Mesendoderm (in vitro differentiated cells): ENCODE measurements at regions not wholly inside any gene's neighbourhood (a gene's known extent, or its start where the extent isn't known, plus 50 kb on each side); places are given as distances from the start of the nearest gene placed in this dataset.
"Not testable (repeated sequence)": the region's sequence is repeated elsewhere in the genome, so short reads cannot be mapped to it uniquely, and the experiment has no call there.

Experiments used
- DNase-seq: peaks from one replicate; pipeline ENCODE4 v3.0.0; 2013
- H2AK5ac ChIP-seq: 2 replicates; pipeline ENCODE4 v1.6.1; 2013; ENCODE audit warnings: low read length, inconsistent platforms
- H2BK120ac ChIP-seq: 2 replicates; pipeline ENCODE4 v1.6.1; 2013; ENCODE audit warnings: low read depth, mild to moderate bottlenecking, low read length, moderate library complexity, mixed read lengths
- H2BK15ac ChIP-seq: replicated peaks from 2 replicates; pipeline ENCODE4 v1.6.1; 2013; ENCODE audit warnings: low read depth, mild to moderate bottlenecking, moderate library complexity
- H2BK5ac ChIP-seq: 2 replicates; pipeline ENCODE4 v1.6.1; 2013; ENCODE audit warnings: low read length, inconsistent platforms
- H3K18ac ChIP-seq: 2 replicates; pipeline ENCODE4 v1.6.1; 2013; ENCODE audit warnings: mild to moderate bottlenecking, low read length, mixed read lengths
- H3K23ac ChIP-seq: one replicate; pipeline ENCODE4 v1.6.1; 2013; ENCODE audit warnings: low read length
- H3K27ac ChIP-seq: 2 replicates; pipeline ENCODE4 v1.5.1; 2013; ENCODE audit warnings: low read depth, mild to moderate bottlenecking, inconsistent platforms, low read length, moderate library complexity
- H3K27me3 ChIP-seq: 2 replicates; pipeline ENCODE4 v1.6.1; 2013; ENCODE audit warnings: low read length, control low read depth, mild to moderate bottlenecking, inconsistent platforms; ENCODE audit not compliant: insufficient read depth, poor library complexity
- H3K36me3 ChIP-seq: 2 replicates; pipeline ENCODE4 v1.6.1; 2013; ENCODE audit warnings: low read length, inconsistent platforms; ENCODE audit not compliant: control insufficient read depth, insufficient read depth
- H3K4ac ChIP-seq: one replicate; pipeline ENCODE4 v1.6.1; 2013; ENCODE audit warnings: low read depth, mild to moderate bottlenecking, low read length, moderate library complexity
- H3K4me1 ChIP-seq: 2 replicates; pipeline ENCODE4 v1.6.1; 2013; ENCODE audit warnings: low read depth, low read length, inconsistent platforms; ENCODE audit not compliant: control insufficient read depth
- H3K4me2 ChIP-seq: 2 replicates; pipeline ENCODE4 v1.6.1; 2013; ENCODE audit warnings: low read length
- H3K4me3 ChIP-seq: 2 replicates; pipeline ENCODE4 v1.5.1; 2013; ENCODE audit warnings: mild to moderate bottlenecking, low read length
- H3K56ac ChIP-seq: one replicate; pipeline ENCODE4 v1.6.1; 2013; ENCODE audit warnings: low read length
- H3K79me1 ChIP-seq: 2 replicates; pipeline ENCODE4 v1.6.1; 2013; ENCODE audit warnings: low read length, inconsistent platforms
- H3K79me2 ChIP-seq: 2 replicates; pipeline ENCODE4 v1.6.1; 2013; ENCODE audit warnings: mild to moderate bottlenecking, low read length; ENCODE audit not compliant: control insufficient read depth, insufficient read depth
- H3K9ac ChIP-seq: 2 replicates; pipeline ENCODE4 v1.6.1; 2013; ENCODE audit warnings: low read length, inconsistent platforms
- H4K5ac ChIP-seq: one replicate; pipeline ENCODE4 v1.6.1; 2013; ENCODE audit warnings: low read length
- H4K8ac ChIP-seq: one replicate; pipeline ENCODE4 v1.6.1; 2013; ENCODE audit warnings: low read depth, mild to moderate bottlenecking, control low read depth, low read length, moderate library complexity
- WGBS: extraction: QIAGEN DNeasy Blood & Tissue Kit; methylation state at CpG from one replicate; pipeline ENCODE4 v1.1.7; 2013; ENCODE audit warnings: low lambda C conversion rate, missing lambda C conversion rate; ENCODE audit not compliant: insufficient coverage; ENCODE audit errors: extremely low coverage; 5-methylcytosine and 5-hydroxymethylcytosine counted together

DNA sequence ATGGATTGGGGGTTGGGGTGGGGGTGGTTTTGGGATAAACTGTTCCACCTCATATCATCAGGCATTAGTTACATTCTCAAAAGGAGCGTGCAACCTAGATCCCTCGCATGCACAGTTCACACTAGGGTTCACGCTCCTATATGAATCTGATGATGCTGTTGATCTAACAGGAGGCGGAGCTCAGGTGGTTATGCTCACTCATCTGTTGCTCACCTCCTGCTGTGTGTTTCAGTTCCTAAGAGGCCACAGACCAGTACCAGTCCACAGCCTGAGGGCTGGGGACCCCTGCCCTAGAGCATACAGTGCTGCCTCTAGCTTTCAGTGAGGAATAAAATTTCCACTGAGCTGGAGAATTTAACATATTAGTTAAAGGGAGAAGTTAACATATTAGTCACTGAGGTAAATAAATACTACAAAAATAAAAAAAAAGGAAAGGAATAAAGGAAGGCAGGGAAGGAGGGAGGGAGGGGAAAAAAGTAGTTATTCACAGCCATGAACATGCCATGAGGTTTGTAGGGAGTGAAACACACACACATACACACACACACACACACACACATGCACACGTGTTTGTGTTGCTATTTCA lies 612.7 kb upstream of the TBX3 start:
- no peak overlapping the region for H4K8ac ChIP-seq
- no peak overlapping the region for H3K27ac ChIP-seq
- no peak overlapping the region for H3K9ac ChIP-seq
- no peak for DNase-seq
- no peak overlapping the region for H2AK5ac ChIP-seq
- no peak overlapping the region for H2BK5ac ChIP-seq
- H3K79me2 ChIP-seq: no peaks in the 10 kb centered on the region
- H2BK120ac ChIP-seq: no peak overlapping the region
- no peaks in the 10 kb centered on the region for H3K36me3 ChIP-seq
- no CpG with 5 or more reads among the region's 5 CpGs for WGBS
- H3K18ac ChIP-seq: no peak overlapping the region
- peaks cover 2% of the 10 kb centered on the region for H3K4me1 ChIP-seq
- H3K4me2 ChIP-seq: no peak overlapping the region
- no peak overlapping the region for H3K23ac ChIP-seq
- H3K79me1 ChIP-seq: no peaks in the 10 kb centered on the region
- no peak overlapping the region for H3K4me3 ChIP-seq
- H3K4ac ChIP-seq: no peak overlapping the region
- no peak overlapping the region for H3K56ac ChIP-seq
- H3K27me3 ChIP-seq: no peaks in the 10 kb centered on the region
- H4K5ac ChIP-seq: no peak overlapping the region
- no peak overlapping the region for H2BK15ac ChIP-seq

DNA sequence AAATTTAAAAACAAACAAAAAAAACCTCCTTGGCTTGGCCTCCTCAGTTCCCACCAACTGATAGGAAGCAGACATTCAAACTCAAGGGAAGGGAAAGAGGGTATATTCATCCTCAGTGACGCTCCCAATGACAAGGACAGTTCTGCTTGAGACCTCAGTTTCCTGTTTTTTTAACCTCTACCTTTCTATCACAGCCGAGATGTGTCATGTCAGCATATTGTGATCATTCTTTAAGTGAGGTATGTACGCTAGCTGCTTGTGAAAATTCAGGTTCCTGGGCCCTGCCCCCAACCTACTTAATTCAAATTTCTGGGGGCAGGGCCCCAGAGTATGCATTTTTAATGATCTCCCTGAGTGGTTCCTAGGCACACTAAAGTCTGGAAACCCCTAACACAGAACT lies 611.9 kb upstream of the TBX3 start:
- WGBS: no CpG with 5 or more reads among the region's 3 CpGs
- no peaks in the 10 kb centered on the region for H3K79me2 ChIP-seq
- no peak for DNase-seq
- H4K5ac ChIP-seq: no peak overlapping the region
- H2BK15ac ChIP-seq: no peak overlapping the region
- no peaks in the 10 kb centered on the region for H3K79me1 ChIP-seq
- H3K9ac ChIP-seq: no peak overlapping the region
- H3K4me1 ChIP-seq: peaks cover 2% of the 10 kb centered on the region
- H4K8ac ChIP-seq: no peak overlapping the region
- no peak overlapping the region for H2AK5ac ChIP-seq
- H3K36me3 ChIP-seq: no peaks in the 10 kb centered on the region
- H3K27me3 ChIP-seq: no peaks in the 10 kb centered on the region
- H2BK120ac ChIP-seq: no peak overlapping the region
- H3K27ac ChIP-seq: no peak overlapping the region
- no peak overlapping the region for H3K56ac ChIP-seq
- H3K4me2 ChIP-seq: no peak overlapping the region
- no peak overlapping the region for H2BK5ac ChIP-seq
- no peak overlapping the region for H3K23ac ChIP-seq
- no peak overlapping the region for H3K18ac ChIP-seq
- no peak overlapping the region for H3K4ac ChIP-seq
- no peak overlapping the region for H3K4me3 ChIP-seq

DNA sequence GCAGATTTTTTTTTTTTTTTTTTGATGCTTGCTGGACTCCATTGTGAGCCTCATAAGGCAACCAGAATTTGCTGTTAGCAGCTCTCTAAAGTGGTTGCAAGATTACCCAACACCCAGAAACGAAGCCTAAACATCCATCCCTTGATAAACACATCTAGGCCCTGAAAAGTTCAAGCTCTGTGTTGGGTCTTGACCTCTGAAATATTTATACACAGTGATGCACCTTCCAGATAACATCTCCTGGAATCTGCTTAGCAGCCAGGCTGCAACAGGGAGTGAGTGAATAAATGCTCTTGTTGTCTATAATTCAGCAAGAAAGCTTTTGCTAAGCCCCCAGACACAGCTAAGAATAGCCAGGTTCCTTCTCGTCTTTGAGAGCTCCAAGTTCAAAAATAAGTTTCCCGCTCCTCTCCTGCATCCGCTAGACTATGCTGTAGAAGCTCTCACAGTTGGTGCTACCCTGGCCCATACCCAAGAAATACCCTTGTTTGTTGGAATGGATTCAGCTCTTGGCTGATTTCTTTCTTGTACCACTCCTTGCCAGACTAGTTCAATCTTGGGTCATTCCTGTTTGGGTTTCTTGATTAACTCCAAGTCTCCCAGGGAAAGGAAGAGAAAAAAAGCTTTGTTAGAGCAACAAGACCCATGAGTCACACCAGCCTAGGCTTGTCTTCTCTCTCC lies 610.6 kb upstream of the TBX3 start:
- peaks cover 2% of the 10 kb centered on the region for H3K4me1 ChIP-seq
- no peak overlapping the region for H2BK120ac ChIP-seq
- no peaks in the 10 kb centered on the region for H3K79me1 ChIP-seq
- no peaks in the 10 kb centered on the region for H3K27me3 ChIP-seq
- DNase-seq: no peak
- no peaks in the 10 kb centered on the region for H3K36me3 ChIP-seq
- no peak overlapping the region for H4K8ac ChIP-seq
- no peak overlapping the region for H3K4ac ChIP-seq
- no peak overlapping the region for H2AK5ac ChIP-seq
- no peaks in the 10 kb centered on the region for H3K79me2 ChIP-seq
- no peak overlapping the region for H3K23ac ChIP-seq
- no peak overlapping the region for H4K5ac ChIP-seq
- H3K9ac ChIP-seq: no peak overlapping the region
- no peak overlapping the region for H3K56ac ChIP-seq
- H3K4me3 ChIP-seq: no peak overlapping the region
- no peak overlapping the region for H3K27ac ChIP-seq
- H2BK5ac ChIP-seq: no peak overlapping the region
- no peak overlapping the region for H3K18ac ChIP-seq
- H2BK15ac ChIP-seq: no peak overlapping the region
- WGBS: no CpG with 5 or more reads among the region's 4 CpGs
- H3K4me2 ChIP-seq: no peak overlapping the region

DNA sequence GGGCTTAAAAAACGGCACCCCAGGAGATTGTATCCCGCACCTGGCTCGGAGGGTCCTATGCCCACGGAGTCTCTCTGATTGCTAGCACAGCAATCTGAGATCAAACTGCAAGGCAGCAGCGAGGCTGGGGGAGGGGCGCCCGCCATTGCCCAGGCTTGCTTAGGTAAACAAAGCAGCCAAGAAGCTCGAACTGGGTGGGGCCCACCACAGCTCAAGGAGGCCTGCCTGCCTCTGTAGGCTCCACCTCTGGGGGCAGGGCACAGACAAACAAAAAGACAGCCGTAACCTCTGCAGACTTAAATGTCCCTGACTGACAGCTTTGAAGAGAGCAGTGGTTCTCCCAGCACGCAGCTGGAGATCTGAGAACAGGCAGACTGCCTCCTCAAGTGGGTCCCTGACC lies 601.5 kb upstream of the TBX3 start:
- not testable (repeated sequence) for H3K23ac ChIP-seq, H2BK5ac ChIP-seq, H3K4me3 ChIP-seq, H3K4me1 ChIP-seq, H3K79me2 ChIP-seq, H3K56ac ChIP-seq, H3K79me1 ChIP-seq, H2BK120ac ChIP-seq, H3K9ac ChIP-seq, H2BK15ac ChIP-seq, H3K4me2 ChIP-seq, H3K4ac ChIP-seq, DNase-seq, H3K27me3 ChIP-seq, H4K5ac ChIP-seq, H3K18ac ChIP-seq, H3K27ac ChIP-seq, H4K8ac ChIP-seq, H3K36me3 ChIP-seq, H2AK5ac ChIP-seq
- no CpG with 5 or more reads among the region's 10 CpGs for WGBS

DNA sequence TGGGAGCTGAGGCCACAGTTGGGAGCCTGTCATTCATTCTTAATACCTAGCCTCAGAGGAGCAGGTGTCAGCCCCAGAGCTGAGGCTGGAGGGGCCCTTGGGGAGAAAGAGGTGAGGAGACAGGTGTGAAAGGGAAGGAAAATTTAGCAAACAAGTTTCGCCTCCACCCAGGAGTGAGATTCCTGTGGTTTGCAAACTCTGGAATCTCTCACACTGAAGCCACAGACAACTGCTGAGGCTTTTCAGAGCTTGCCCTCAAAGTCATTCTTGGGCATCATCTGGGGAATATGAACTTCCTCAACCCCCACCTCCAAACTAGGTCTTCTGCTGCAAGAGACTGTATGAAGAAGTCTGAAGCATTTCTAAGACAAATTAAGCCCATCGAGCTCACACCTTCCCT lies 589.5 kb upstream of the TBX3 start:
- no peaks in the 10 kb centered on the region for H3K36me3 ChIP-seq
- H3K9ac ChIP-seq: no peak overlapping the region
- no peaks in the 10 kb centered on the region for H3K4me1 ChIP-seq
- no peak overlapping the region for H3K18ac ChIP-seq
- no peak overlapping the region for H3K4me2 ChIP-seq
- H3K79me2 ChIP-seq: no peaks in the 10 kb centered on the region
- H3K56ac ChIP-seq: no peak overlapping the region
- no CpG with 5 or more reads among the region's 2 CpGs for WGBS
- H4K8ac ChIP-seq: no peak overlapping the region
- no peaks in the 10 kb centered on the region for H3K79me1 ChIP-seq
- no peak overlapping the region for H2BK15ac ChIP-seq
- DNase-seq: peak; percentile 8
- H3K4me3 ChIP-seq: no peak overlapping the region
- H3K27ac ChIP-seq: no peak overlapping the region
- H3K27me3 ChIP-seq: no peaks in the 10 kb centered on the region
- H2BK120ac ChIP-seq: no peak overlapping the region
- no peak overlapping the region for H3K4ac ChIP-seq
- no peak overlapping the region for H2AK5ac ChIP-seq
- no peak overlapping the region for H4K5ac ChIP-seq
- no peak overlapping the region for H2BK5ac ChIP-seq
- no peak overlapping the region for H3K23ac ChIP-seq

DNA sequence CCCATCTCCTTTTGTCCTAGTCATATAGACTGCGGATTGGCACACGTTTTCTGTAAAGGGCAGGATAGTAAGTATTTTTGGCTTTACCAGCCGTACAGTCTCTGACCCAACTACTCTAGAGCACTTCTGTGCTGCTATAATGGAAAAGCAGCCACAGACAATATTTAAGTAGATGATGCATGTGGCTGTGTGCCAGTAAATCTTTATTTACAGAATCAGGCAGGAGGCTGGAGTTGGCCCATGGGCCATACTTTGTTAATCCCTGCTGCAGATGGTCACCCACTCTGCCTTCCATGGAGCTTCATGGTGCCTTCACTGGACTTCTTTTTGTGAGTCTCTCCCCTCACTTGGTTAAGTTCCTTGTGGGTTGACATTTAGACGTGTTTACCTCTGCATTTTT lies 584.5 kb upstream of the TBX3 start:
- Histone ChIP-seq H3K56ac (no peak overlapping the region), H4K5ac (no peak overlapping the region), H2AK5ac (no peak overlapping the region), H3K36me3 (no peaks in the 10 kb centered on the region), H3K23ac (no peak overlapping the region), H3K4me1 (no peaks in the 10 kb centered on the region), H3K79me1 (no peaks in the 10 kb centered on the region), H3K4me2 (no peak overlapping the region), H2BK5ac (no peak overlapping the region), H3K27ac (no peak overlapping the region), H3K27me3 (no peaks in the 10 kb centered on the region), H3K18ac (no peak overlapping the region), H3K4me3 (no peak overlapping the region), H2BK15ac (no peak overlapping the region), H3K79me2 (no peaks in the 10 kb centered on the region), H4K8ac (no peak overlapping the region), H2BK120ac (no peak overlapping the region), H3K4ac (no peak overlapping the region), H3K9ac (no peak overlapping the region)
- DNase-seq: no peak
- no CpG with 5 or more reads among the region's 4 CpGs for WGBS
